ENCODE measurements at regions not wholly inside any gene's neighbourhood (a gene's known extent, or its start where the extent isn't known, plus 50 kb on each side); places are given as distances from the start of the nearest gene placed in this dataset.

GRCh38 chr22:48893288-48894063 lies 934.2 kb downstream of the BRD1 start:
- Mint-ChIP-seq H3K36me3 (no peaks in the 10 kb centered on the region), H3K9me3 (peaks cover 0 to 3% (median 0%) of the 10 kb centered on the region in 3 donors), H3K27ac (peak overlapping the region in 1 of 3 donors; percentile 47), H3K4me3 (no peak overlapping the region), H3K4me1 (no peaks in the 10 kb centered on the region), H3K27me3 (no peaks in the 10 kb centered on the region)

GRCh38 chr22:48892578-48893287 lies 934.9 kb downstream of the BRD1 start:
- no peak overlapping the region for H3K27ac Mint-ChIP-seq
- H3K4me1 Mint-ChIP-seq: no peaks in the 10 kb centered on the region
- H3K9me3 Mint-ChIP-seq: peaks cover 0 to 3% (median 0%) of the 10 kb centered on the region in 3 donors
- peak overlapping the region in 1 of 4 donors; percentile 27 for H3K4me3 Mint-ChIP-seq
- no peaks in the 10 kb centered on the region for H3K36me3 Mint-ChIP-seq
- no peaks in the 10 kb centered on the region for H3K27me3 Mint-ChIP-seq

- no peak overlapping the region for H3K27ac Mint-ChIP-seq
Measured at GRCh38 chr22:48891688-48892577, 935.7 kb downstream of the BRD1 start.

GRCh38 chr22:48890693-48891554 lies 936.7 kb downstream of the BRD1 start:
- Mint-ChIP-seq H3K4me3 (no peak overlapping the region), H3K27ac (no peak overlapping the region), H3K27me3 (no peaks in the 10 kb centered on the region), H3K4me1 (no peaks in the 10 kb centered on the region), H3K36me3 (no peaks in the 10 kb centered on the region), H3K9me3 (peaks cover 0 to 3% (median 0%) of the 10 kb centered on the region in 3 donors)

More at GRCh38 chr22:48891688-48892577, 935.7 kb downstream of the BRD1 start:
- H3K27me3 Mint-ChIP-seq: no peaks in the 10 kb centered on the region
- H3K9me3 Mint-ChIP-seq: peaks cover 0 to 3% (median 0%) of the 10 kb centered on the region in 3 donors
- peak overlapping the region in 1 of 4 donors; percentile 27 for H3K4me3 Mint-ChIP-seq
- no peaks in the 10 kb centered on the region for H3K36me3 Mint-ChIP-seq
- no peaks in the 10 kb centered on the region for H3K4me1 Mint-ChIP-seq

- Mint-ChIP-seq H3K36me3 (no peaks in the 10 kb centered on the region), H3K4me3 (no peak overlapping the region), H3K27ac (no peak overlapping the region), H3K27me3 (no peaks in the 10 kb centered on the region), H3K9me3 (peaks cover 0 to 3% (median 0%) of the 10 kb centered on the region in 3 donors), H3K4me1 (no peaks in the 10 kb centered on the region)
Measured at GRCh38 chr22:48889887-48890692, 937.6 kb downstream of the BRD1 start.

- Mint-ChIP-seq H3K27ac (no peak overlapping the region), H3K4me1 (no peaks in the 10 kb centered on the region), H3K4me3 (no peak overlapping the region), H3K9me3 (peaks cover 0 to 3% (median 0%) of the 10 kb centered on the region in 3 donors), H3K36me3 (no peaks in the 10 kb centered on the region), H3K27me3 (no peaks in the 10 kb centered on the region)
Measured at GRCh38 chr22:48889209-48889830, 938.4 kb downstream of the BRD1 start.

GRCh38 chr22:48888466-48889208 lies 939.0 kb downstream of the BRD1 start:
- no peak overlapping the region for H3K27ac Mint-ChIP-seq
- H3K27me3 Mint-ChIP-seq: no peaks in the 10 kb centered on the region
- no peaks in the 10 kb centered on the region for H3K4me1 Mint-ChIP-seq
- no peaks in the 10 kb centered on the region for H3K36me3 Mint-ChIP-seq
- H3K4me3 Mint-ChIP-seq: no peak overlapping the region
- H3K9me3 Mint-ChIP-seq: peaks cover 0 to 3% (median 0%) of the 10 kb centered on the region in 3 donors

GRCh38 chr22:48887394-48888332 lies 940.0 kb downstream of the BRD1 start:
- Mint-ChIP-seq H3K4me3 (no peak overlapping the region), H3K4me1 (no peaks in the 10 kb centered on the region), H3K9me3 (peaks cover 0 to 3% (median 0%) of the 10 kb centered on the region in 3 donors), H3K27ac (no peak overlapping the region), H3K27me3 (no peaks in the 10 kb centered on the region), H3K36me3 (no peaks in the 10 kb centered on the region)

- peaks cover 0 to 3% (median 0%) of the 10 kb centered on the region in 3 donors for H3K9me3 Mint-ChIP-seq
- H3K36me3 Mint-ChIP-seq: no peaks in the 10 kb centered on the region
- no peaks in the 10 kb centered on the region for H3K27me3 Mint-ChIP-seq
- no peak overlapping the region for H3K4me3 Mint-ChIP-seq
- H3K4me1 Mint-ChIP-seq: no peaks in the 10 kb centered on the region
- H3K27ac Mint-ChIP-seq: no peak overlapping the region
Measured at GRCh38 chr22:48886604-48887393, 940.9 kb downstream of the BRD1 start.

GRCh38 chr22:48885919-48886305 lies 941.8 kb downstream of the BRD1 start:
- Mint-ChIP-seq H3K27me3 (no peaks in the 10 kb centered on the region), H3K4me1 (no peaks in the 10 kb centered on the region), H3K36me3 (no peaks in the 10 kb centered on the region), H3K9me3 (peaks cover 0 to under 1% (median 0%) of the 10 kb centered on the region in 3 donors), H3K27ac (no peak overlapping the region), H3K4me3 (no peak overlapping the region)

GRCh38 chr22:48885271-48885918 lies 942.3 kb downstream of the BRD1 start:
- no peaks in the 10 kb centered on the region for H3K9me3 Mint-ChIP-seq
- no peak overlapping the region for H3K4me3 Mint-ChIP-seq
- H3K27ac Mint-ChIP-seq: no peak overlapping the region
- H3K36me3 Mint-ChIP-seq: no peaks in the 10 kb centered on the region
- no peaks in the 10 kb centered on the region for H3K4me1 Mint-ChIP-seq
- no peaks in the 10 kb centered on the region for H3K27me3 Mint-ChIP-seq
